ENCODE measurements at regions not wholly inside any gene's neighbourhood (a gene's known extent, or its start where the extent isn't known, plus 50 kb on each side); places are given as distances from the start of the nearest gene placed in this dataset.

DNA sequence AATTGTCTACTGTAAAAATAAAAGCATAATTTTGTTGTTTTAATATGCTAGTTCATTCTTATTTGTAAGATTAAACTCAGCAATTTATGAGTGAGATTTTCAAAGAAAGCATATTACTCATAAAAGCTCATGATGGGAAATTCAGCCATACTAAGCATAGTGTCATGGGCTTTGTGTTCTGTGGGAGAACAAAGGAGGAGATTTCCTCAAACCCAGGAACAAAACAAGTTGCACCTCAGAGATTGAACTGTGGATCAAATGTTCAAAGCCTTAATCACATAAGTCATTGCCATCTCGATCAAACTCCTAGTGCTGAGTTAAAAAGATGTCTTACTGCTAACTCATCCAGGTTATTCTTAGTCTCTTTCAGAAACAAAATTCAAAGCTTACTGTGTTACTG is 85.6 kb upstream of the PDZRN3 start:
- TF ChIP-seq EZH2phosphoT487 (IDR thresholded peaks at IDR 0.05; ENCODE audit: insufficient read depth, low read depth) (no peak), EZH2 (IDR thresholded peaks at IDR 0.05; ENCODE audit: insufficient read depth, poor library complexity, severe bottlenecking) (no peak)

Data from GM23248 (cell line).